ENCODE measurements at regions not wholly inside any gene's neighbourhood (a gene's known extent, or its start where the extent isn't known, plus 50 kb on each side); places are given as distances from the start of the nearest gene placed in this dataset.

DNA sequence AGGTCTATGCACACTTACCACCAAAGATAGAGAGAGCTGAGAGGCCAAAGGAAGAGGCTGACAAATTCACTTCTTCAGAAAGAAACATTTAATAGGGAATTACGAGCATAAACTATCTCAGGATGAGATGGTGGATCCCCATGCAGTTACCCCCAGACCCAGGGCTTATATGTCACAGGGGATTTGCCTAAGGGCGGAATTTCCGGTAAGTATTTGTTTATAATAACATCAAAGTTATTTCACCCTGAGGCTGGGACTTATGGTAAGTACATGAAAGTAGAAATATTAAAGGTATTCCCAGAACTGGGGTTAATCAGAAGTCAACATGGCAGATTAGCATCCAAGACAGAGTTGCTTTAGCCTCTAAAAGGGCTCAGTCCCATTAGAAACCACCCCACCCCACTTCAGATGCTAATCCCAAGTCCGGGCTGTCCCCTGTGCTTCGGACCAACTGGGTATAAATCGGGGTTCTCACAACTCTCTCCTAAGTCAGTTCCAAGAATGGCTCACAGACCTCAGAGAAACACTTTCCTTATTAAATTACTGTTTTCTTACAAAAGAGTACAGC, 247.4 kb upstream of the ZP4 start:
- Histone ChIP-seq H3F3A (ENCODE audit: insufficient read depth, low read length) (0 out of 2 replicates have a peak, but pooled peaks cover 6% of the 10 kb centered on the region), H3K79me2 (ENCODE audit: low read length) (no peaks in the 10 kb centered on the region), H3K9me3 (replicated peaks; ENCODE audit: insufficient read depth, low read length) (no peaks in the 10 kb centered on the region), H3K27me3 (replicated peaks; ENCODE audit: insufficient read depth, low read length) (no peaks in the 10 kb centered on the region), H3K4me3 (ENCODE audit: low read length) (no peak overlapping the region), H3K4me2 (ENCODE audit: low read depth, low read length) (no peak overlapping the region), H3K4me1 (ENCODE audit: low read length) (peaks cover 15% of the 10 kb centered on the region), H3K9ac (ENCODE audit: low read length) (no peak overlapping the region), H2AFZ (ENCODE audit: low read length) (no peak overlapping the region), H4K20me1 (ENCODE audit: insufficient read depth, low read length) (no peaks in the 10 kb centered on the region), H3K9me2 (replicated peaks; ENCODE audit: insufficient read depth, low read length) (no peaks in the 10 kb centered on the region), H3K27ac (ENCODE audit: low read length) (no peak overlapping the region), H3K36me3 (replicated peaks; ENCODE audit: insufficient read depth, low read length) (no peaks in the 10 kb centered on the region)
- DNase-seq = no peak
- TF ChIP-seq EZH2 (optimal IDR thresholded peaks at IDR 0.05; ENCODE audit: low read depth, low read length) = no peak
- TF ChIP-seq, protein P1, sequence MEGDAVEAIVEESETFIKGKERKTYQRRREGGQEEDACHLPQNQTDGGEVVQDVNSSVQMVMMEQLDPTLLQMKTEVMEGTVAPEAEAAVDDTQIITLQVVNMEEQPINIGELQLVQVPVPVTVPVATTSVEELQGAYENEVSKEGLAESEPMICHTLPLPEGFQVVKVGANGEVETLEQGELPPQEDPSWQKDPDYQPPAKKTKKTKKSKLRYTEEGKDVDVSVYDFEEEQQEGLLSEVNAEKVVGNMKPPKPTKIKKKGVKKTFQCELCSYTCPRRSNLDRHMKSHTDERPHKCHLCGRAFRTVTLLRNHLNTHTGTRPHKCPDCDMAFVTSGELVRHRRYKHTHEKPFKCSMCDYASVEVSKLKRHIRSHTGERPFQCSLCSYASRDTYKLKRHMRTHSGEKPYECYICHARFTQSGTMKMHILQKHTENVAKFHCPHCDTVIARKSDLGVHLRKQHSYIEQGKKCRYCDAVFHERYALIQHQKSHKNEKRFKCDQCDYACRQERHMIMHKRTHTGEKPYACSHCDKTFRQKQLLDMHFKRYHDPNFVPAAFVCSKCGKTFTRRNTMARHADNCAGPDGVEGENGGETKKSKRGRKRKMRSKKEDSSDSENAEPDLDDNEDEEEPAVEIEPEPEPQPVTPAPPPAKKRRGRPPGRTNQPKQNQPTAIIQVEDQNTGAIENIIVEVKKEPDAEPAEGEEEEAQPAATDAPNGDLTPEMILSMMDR (IDR thresholded peaks at IDR 0.05; ENCODE audit: low read length) = no peak

- H3K9me3 ChIP-seq (replicated peaks; ENCODE audit: insufficient read depth, low read length) = no peaks in the 10 kb centered on the region
- no peaks in the 10 kb centered on the region for H3K27me3 ChIP-seq (replicated peaks; ENCODE audit: insufficient read depth, low read length)
- peak overlapping the region; percentile 44 for H3K4me2 ChIP-seq (ENCODE audit: low read depth, low read length)
- H2AFZ ChIP-seq (ENCODE audit: low read length) = no peak overlapping the region
- H3K27ac ChIP-seq (ENCODE audit: low read length) = peak overlapping the region; percentile 29; the same call in 1 of the 2 replicates
- no peaks in the 10 kb centered on the region for H3K36me3 ChIP-seq (replicated peaks; ENCODE audit: insufficient read depth, low read length)
- H3K79me2 ChIP-seq (ENCODE audit: low read length) = no peaks in the 10 kb centered on the region
- peak; percentile 47 for DNase-seq
- no peaks in the 10 kb centered on the region for H4K20me1 ChIP-seq (ENCODE audit: insufficient read depth, low read length)
- H3K9ac ChIP-seq (ENCODE audit: low read length) = no peak overlapping the region
- H3F3A ChIP-seq (ENCODE audit: insufficient read depth, low read length) = 0 out of 2 replicates have a peak, but pooled peaks cover 6% of the 10 kb centered on the region
- H3K4me1 ChIP-seq (ENCODE audit: low read length) = peaks cover 15% of the 10 kb centered on the region
- TF ChIP-seq EZH2phosphoT487 (IDR thresholded peaks at IDR 0.05; ENCODE audit: low read length) (no peak), EZH2 (optimal IDR thresholded peaks at IDR 0.05; ENCODE audit: low read depth, low read length) (no peak)
- TF ChIP-seq, protein P1 (IDR thresholded peaks at IDR 0.05; ENCODE audit: low read length) = no peak
- H3K4me3 ChIP-seq (ENCODE audit: low read length) = no peak overlapping the region
- no peaks in the 10 kb centered on the region for H3K9me2 ChIP-seq (replicated peaks; ENCODE audit: insufficient read depth, low read length)
Measured at GRCh38 chr1:238135708-238136664, 245.3 kb upstream of the ZP4 start.

- H3K36me3 ChIP-seq (replicated peaks; ENCODE audit: insufficient read depth, low read length) = no peaks in the 10 kb centered on the region
- H3K4me1 ChIP-seq (ENCODE audit: low read length) = 0 out of 2 replicates have a peak, but pooled peaks cover 4% of the 10 kb centered on the region
- no peak for TF ChIP-seq EZH2phosphoT487 (IDR thresholded peaks at IDR 0.05; ENCODE audit: low read length)
- no peak for TF ChIP-seq EZH2 (optimal IDR thresholded peaks at IDR 0.05; ENCODE audit: low read depth, low read length)
- TF ChIP-seq, protein P1 (IDR thresholded peaks at IDR 0.05; ENCODE audit: low read length) = no peak
- H3K4me3 ChIP-seq (ENCODE audit: low read length) = no peak overlapping the region
- H3K27ac ChIP-seq (ENCODE audit: low read length) = no peak overlapping the region
- H3K9ac ChIP-seq (ENCODE audit: low read length) = no peak overlapping the region
- H3K9me2 ChIP-seq (replicated peaks; ENCODE audit: insufficient read depth, low read length) = no peaks in the 10 kb centered on the region
- no peak overlapping the region for H2AFZ ChIP-seq (ENCODE audit: low read length)
- no peak overlapping the region for H3K4me2 ChIP-seq (ENCODE audit: low read depth, low read length)
- no peaks in the 10 kb centered on the region for H3F3A ChIP-seq (ENCODE audit: insufficient read depth, low read length)
- H3K79me2 ChIP-seq (ENCODE audit: low read length) = no peaks in the 10 kb centered on the region
- H3K27me3 ChIP-seq (replicated peaks; ENCODE audit: insufficient read depth, low read length) = no peaks in the 10 kb centered on the region
- DNase-seq = no peak
- no peaks in the 10 kb centered on the region for H3K9me3 ChIP-seq (replicated peaks; ENCODE audit: insufficient read depth, low read length)
- H4K20me1 ChIP-seq (ENCODE audit: insufficient read depth, low read length) = no peaks in the 10 kb centered on the region
Measured at GRCh38 chr1:238129677-238130076, 239.0 kb upstream of the ZP4 start.

Data from MM.1S (cell line).